ENCODE measurements at regions not wholly inside any gene's neighbourhood (a gene's known extent, or its start where the extent isn't known, plus 50 kb on each side); places are given as distances from the start of the nearest gene placed in this dataset.

GRCh38 chr9:29701971-29702370 is 2128.7 kb upstream of the C9orf72 start:
- no peak for DNase-seq (ENCODE audit: low read depth)

- DNase-seq (ENCODE audit: low read depth): no peak
Measured at GRCh38 chr9:29714860-29715259, 2141.6 kb upstream of the C9orf72 start.

- DNase-seq (ENCODE audit: low read depth): no peak
Measured at GRCh38 chr9:29717631-29718030, 2144.3 kb upstream of the C9orf72 start.

DNA sequence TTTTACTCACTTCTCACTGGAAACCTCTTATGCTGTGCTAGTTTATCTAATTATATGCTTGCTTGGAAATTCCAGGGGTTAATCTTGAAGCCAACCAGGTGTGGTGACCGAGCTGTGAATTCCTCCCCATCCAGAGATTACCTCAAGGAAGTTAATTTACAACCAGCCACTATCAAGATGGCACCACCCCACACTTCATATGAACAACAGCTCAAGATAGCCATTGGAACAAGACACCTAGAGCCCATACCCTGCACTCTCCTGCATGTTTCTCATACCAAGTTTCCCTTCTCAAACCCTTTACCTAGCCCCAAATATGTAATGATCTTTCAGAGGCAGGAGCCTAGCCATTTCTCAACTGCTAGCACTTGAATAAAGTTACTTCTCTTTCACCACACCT is 2156.9 kb upstream of the C9orf72 start:
- DNase-seq (ENCODE audit: low read depth): no peak

- DNase-seq (ENCODE audit: low read depth): no peak
Measured at GRCh38 chr9:29740518-29740917, 2167.2 kb upstream of the C9orf72 start.

DNA sequence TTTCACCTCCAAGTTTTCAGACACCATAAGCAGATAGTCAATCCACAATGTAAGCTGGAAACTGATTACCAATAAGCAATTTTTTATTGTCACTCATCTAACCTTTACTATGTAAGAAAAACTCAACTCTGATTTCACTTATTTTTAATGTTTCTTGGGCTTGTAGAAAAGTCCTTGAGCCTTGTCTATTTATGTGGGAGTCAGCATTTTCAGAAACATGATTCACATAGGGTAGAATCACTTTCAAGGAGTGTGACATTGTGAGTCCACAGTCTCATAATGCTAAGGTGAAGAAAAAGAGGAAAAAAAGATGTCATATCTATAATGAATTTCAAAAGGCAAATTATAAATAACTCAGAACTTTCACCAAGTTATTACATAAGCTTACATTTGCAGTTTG is 2167.9 kb upstream of the C9orf72 start:
- no peak for DNase-seq (ENCODE audit: low read depth)

DNA sequence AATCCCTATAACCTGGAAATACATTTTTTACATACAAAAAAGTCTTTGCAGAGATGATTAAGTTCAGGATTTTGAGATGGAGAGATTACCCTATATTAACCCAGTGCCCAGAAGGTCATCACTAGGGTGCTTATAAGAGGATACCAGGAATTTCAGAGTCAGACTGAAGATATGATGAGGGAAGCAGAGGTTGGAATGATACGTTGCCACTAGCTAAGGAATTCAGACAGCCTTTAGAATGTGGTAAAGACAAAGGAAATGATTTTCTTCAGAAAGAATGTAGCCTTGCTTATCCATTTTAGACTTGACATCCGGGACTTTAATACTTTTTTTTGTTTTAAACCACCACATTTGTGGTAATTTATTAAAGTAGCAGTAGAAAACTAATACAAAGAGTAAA is 2176.8 kb upstream of the C9orf72 start:
- no peak for DNase-seq (ENCODE audit: low read depth)

DNA sequence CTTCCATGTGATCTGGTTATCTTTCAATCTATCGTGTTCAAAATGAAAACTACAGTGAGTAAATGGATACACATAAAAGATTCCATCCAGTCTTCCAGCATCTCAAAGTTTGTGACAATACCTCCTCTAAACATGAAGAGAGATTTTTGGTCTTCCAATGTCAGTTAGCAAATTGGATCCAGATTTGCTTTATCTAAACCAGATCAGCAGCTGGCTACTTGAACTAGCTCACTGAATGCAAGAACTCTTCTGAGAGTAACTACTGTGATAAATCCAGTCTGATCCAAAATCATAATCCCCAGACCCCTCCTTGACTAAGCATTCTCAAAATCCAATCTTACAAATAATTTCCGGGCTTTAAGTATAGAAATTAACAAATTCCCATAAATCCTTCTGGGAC is 2177.9 kb upstream of the C9orf72 start:
- no peak for DNase-seq (ENCODE audit: low read depth)

DNA sequence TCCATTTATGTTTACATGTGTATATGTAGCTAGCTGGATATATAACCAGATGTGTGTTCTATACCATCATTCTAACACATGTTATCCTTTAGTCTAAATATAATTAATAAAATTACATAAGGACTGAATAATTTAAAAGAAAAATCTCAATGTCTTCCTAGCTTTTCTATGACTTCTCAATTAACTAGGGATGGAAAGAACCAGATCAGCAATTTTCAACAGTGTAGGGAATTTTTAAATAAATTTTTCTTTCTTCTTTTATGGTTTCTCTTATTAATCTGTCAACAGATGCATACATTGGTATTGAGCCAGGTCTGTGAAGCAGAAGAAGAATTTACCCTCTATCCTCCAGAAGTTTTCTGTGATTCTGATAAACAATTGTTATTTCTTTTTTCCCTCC is 2180.4 kb upstream of the C9orf72 start:
- no peak for DNase-seq (ENCODE audit: low read depth)

GRCh38 chr9:29769019-29769418 is 2195.7 kb upstream of the C9orf72 start:
- no peak for DNase-seq (ENCODE audit: low read depth)

DNA sequence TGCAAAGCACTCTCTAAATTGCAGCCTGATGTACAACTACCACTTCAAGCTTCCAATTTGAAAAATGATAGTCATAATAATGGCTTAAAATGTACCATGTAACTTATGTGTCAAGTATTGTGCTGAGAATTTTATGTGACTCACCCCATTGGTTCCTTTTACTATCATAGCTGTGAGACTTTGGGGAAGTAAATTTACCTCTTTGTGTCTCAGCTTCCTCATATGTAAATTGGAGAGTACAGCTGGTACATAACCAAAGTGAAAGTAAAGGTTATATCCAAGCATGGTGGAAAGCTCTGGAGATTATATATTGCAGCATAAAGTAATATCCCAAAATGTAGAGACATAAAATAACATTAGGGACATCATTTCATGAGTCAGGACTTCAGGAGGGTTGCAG is 2200.4 kb upstream of the C9orf72 start:
- DNase-seq (ENCODE audit: low read depth): no peak

DNA sequence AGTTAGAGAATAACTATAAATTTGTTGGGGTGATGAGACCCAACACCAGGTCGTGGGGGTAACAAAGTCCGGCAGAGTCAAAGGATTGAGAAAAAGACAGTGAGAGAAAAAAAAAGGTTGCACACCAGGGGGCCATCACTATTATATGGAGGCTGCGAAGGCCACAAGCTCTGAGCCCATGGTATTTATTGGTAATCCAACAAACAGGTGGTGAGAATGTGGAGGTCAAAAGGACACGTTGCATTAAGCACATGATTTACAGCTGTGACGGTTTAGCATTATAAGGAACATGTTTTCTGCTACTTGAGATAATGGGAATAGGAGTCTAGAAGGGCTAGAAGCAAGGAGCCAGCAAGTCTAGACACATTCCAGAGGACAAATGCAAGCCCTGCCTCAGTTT is 2202.2 kb upstream of the C9orf72 start:
- DNase-seq (ENCODE audit: low read depth): no peak

GRCh38 chr9:29778281-29778849 is 2205.1 kb upstream of the C9orf72 start:
- DNase-seq (ENCODE audit: low read depth): no peak

DNA sequence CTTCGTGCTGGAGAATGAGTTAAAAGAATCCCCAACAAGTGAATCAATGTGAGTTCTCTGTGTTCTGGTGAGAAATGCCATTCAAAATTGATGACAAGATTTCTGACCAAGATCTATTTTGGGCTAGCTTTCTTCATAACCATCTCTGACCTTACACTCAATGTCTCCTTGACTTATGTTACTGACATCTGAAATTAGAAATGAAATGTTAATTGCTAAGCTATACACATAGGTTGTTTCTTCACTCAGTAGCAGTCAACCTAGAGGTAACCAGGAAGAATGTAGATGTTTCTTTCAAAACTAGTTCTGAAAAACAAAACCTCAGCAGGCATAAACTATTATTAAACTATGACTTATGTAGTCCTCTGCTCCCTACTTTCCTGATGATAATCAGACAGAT is 2220.7 kb upstream of the C9orf72 start:
- no peak for DNase-seq (ENCODE audit: low read depth)

DNA sequence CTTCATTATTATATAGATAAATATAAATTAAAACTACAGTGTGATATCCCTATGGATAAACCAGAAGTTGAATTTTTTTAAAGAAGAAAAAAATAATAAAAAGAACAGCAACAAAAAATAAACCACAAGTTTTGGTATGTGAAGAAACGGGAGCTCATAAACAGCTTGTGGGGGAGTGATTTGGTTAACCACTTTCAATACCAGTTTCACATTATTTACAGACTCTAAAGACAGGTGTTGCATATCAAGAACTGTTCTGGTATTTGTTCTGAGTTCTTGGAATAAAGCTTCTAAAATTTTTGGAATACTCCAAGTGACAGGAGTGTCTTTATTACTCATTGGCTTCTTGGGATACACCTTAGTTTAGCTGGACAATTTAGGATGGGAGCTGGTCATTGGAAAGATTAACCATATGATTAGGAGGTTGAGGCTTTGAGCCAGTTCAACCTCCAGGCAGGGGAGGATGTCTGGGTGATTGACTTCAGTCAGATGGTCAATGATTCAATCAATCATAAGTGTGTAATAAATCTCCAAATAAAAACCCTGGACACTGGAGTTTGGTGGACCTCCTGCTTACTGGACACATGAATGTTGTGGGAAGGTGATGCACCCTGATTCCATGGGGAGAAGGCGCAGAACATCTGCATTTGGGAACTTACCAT is 2223.1 kb upstream of the C9orf72 start:
- DNase-seq (ENCODE audit: low read depth): no peak

GRCh38 chr9:29798599-29798998 is 2225.3 kb upstream of the C9orf72 start:
- no peak for DNase-seq (ENCODE audit: low read depth)

GRCh38 chr9:29799227-29799626 is 2225.9 kb upstream of the C9orf72 start:
- DNase-seq (ENCODE audit: low read depth): no peak

DNA sequence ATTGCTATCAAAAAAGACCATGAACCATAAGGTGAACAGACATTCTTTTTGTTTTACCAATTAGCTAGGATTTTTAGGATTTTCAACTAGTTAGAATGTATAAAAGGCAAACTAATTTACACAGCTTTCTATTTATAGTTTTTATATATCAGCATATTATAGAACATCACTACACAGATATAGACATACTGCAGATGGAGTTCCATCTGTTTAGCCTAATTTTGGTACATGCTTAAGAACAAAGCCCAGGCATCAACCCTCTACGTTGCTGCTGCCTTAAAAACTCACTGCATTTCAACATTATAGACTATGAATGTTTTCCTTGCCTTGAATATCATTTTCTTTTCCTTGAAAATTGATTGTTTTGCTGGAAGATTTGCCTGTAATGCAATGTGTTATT is 2227.5 kb upstream of the C9orf72 start:
- no peak for DNase-seq (ENCODE audit: low read depth)

DNA sequence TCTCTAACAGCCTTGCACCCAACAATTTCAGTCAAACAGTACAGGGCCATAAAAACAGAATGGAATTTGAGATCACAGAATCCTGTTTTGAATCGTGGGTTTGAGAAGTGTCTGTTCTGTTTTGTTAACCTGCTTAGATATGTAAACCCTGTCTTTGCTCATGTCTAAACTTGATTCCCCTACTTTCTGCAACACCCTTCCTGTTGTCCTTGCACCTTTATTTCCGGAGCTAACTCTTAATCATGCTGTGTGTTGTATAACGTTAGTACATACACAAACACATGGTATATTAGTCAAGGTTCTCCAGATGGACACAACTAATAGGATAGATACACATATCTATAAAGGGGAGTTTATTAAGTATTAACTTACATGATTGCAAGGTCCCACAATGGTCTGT is 2229.2 kb upstream of the C9orf72 start:
- DNase-seq (ENCODE audit: low read depth): no peak

DNA sequence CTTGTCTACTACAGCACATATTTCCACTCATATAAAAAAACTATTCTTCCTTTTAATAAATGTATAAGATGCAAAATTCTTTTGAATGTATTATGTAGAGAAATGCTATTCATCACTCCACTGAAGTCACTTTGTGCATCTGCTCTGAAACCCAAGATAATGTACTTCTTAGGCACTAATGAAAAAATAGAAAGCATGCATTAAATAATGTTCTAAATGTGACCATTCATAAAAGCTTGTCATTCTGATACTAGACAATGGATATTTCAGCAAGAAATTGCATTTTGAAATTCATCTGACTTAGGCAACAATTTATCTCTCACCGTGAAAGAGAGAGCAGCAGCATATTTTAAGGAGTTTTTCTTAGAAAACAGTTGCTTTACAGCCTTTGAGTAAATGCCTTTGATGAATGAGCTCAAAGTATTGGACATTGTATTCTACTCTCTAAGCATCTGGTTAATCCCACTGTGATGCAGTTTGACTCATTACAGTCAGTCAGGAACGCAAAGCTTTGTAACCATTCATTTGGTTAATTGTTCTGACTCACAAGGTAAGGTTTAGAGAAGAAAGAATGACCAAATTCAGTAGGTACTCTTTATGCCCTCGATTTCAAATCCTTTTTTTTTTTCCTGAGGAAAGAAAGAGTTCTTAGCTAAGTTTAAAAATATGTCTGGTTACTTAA is 2233.8 kb upstream of the C9orf72 start:
- no peak for DNase-seq (ENCODE audit: low read depth)

GRCh38 chr9:29816954-29817703 is 2243.8 kb upstream of the C9orf72 start:
- no peak for DNase-seq (ENCODE audit: low read depth)

DNA sequence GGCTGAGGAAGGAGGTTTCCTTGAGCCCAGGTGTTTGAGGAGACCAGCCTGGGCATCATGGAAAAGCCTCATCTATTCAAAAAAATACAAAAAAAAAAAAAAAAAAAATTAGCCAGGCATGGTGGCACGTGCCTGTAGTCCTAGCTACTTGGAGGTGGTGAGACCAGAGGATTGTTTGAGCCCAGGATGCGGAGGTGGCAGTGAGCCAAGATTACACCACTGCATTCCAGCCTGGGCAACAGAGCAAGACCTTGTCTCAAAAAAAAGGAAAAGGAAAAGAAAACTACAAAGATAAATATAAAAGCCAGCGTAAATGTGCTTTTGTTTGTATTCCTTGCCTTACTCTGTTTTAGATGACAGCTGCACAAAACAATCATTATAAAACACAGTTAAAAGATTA is 2249.2 kb upstream of the C9orf72 start:
- no peak for DNase-seq (ENCODE audit: low read depth)

GRCh38 chr9:29826421-29826820 is 2253.1 kb upstream of the C9orf72 start:
- DNase-seq (ENCODE audit: low read depth): no peak

Data from stimulated activated CD4-positive, alpha-beta T cell treated with anti-CD3 and anti-CD28 coated beads, Interleukin-2, amount 100 ng/mL, for 4 hours (primary cell).